HT-29 (cell line): ENCODE measurements at regions not wholly inside any gene's neighbourhood (a gene's known extent, or its start where the extent isn't known, plus 50 kb on each side); places are given as distances from the start of the nearest gene placed in this dataset.

Experiments
- DNase-seq: peaks from one replicate; pipeline ENCODE4 v3.0.0-alpha.2; 2015; ENCODE audit warnings: low spot score

DNA sequence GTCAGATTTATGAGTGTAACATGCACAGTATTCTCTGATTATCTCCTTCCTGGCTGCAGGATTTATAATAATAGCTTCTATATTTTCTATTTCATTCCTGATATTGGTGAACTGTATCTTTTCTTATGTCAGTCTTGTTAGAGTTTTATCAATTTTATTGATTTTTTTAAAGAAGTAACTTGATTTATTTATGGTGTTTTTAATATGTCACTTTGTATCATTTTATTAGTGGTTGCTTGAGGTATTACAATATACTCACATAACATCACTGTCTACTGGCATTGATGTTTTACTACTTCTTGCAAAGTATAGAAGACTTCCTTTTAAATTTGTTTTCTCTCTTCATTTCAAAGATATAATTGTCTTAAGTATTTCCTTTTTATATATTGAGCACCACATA lies 270.5 kb upstream of the GYPC start:
- DNase-seq = no peak

DNA sequence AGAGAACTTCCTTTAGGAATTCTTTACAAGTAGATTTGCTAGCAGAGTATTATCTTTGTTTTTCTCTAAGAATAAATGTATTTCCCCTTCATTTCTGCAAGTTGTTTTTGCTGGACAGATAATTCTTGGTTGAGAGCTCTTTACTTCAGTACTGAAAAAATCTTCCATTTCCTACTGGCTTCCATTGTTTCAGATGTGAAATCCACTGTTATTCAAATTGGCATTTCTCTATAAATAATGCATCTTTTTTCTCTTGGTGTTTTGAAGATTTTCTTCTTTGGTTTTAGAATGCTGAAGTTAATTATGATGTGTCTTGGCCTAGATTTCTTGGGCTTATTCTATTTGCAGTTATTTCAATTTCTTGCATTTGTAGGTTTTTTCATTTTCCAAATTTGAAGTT lies 270.0 kb upstream of the GYPC start:
- no peak for DNase-seq

DNA sequence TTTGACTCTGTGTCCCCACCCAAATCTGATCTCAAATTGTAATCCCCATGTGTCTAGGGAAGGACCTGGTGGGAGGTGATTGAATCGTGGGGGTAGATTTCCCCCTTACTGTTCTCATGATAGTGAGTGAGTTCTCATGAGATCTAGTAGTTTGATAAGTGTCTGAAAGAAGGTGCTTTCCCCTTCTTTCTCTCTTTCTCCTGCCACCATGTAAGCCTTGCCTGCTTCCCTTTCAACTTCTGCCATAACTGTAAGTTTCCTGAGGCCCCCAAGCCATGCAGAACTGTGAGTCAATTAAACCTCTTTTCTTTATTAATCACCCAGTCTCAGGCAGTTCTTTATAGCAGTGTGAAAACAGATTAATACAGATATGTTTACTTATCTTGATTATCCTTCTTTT lies 266.5 kb upstream of the GYPC start:
- no peak for DNase-seq

DNA sequence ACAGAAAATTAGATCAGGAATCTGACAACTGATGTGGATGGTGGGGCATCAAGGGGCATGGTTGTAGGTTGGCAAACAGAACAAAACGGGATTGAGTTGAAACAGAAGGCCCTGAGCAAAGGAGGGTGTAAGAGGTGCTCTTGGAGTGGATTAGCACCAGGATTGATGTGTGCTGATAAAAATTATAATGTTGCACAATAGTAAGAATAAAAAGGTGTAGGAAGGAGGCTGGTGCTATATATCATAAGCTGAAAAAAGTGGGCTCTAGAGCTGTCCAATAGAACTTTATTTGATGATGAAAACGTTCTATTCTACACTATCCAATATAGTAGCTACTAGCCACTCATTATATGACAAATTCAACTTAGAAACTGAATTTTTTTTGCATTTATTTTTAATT lies 263.1 kb upstream of the GYPC start:
- DNase-seq = no peak

DNA sequence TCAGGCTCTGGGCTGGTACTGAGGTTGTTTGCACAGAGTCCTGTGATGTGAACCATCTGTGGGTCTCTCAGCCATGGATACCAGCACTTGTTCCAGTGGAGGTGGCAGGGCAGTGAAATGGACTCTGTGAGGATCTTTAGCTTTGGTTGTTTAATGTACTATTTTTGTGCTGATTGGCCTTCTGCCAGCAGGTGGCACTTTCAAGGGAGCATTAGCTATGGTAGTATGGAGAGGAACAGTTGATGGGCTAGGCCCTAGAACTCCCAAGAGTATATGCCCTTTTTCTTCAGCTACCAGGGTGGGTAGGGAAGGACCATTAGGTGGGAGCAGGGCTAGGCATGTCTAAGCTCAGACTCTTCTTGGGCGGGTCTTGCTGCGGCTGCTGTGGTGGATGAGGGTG lies 257.0 kb upstream of the GYPC start:
- DNase-seq = peak; percentile 32

DNA sequence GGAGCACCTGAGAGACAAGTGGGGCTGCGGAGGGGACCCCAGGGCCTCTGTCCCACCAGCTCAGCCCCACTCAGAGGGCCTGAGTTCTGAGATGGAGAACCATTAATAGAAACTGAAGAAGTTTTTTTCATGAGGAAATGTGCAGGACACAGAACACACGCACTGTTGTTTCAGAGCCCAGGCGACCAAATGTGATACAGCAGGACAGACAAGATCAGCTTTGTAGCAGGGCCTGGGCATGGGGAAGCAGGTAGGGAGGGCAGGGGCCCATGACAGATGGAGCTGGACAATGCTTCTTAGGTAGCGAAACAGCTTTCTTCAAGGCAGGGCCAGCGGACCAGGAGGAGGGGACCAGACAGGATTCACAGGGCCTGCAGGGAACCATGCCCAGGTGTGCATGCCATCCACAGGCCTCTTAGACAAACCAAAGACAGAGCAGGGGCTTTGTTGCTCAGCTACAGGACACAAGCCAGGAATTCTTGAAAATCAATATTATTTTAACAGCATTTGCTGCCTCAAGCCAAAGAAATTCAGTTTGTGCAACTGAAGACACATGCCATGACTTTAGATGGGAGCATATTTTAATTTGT lies 252.8 kb upstream of the GYPC start:
- DNase-seq = no peak

DNA sequence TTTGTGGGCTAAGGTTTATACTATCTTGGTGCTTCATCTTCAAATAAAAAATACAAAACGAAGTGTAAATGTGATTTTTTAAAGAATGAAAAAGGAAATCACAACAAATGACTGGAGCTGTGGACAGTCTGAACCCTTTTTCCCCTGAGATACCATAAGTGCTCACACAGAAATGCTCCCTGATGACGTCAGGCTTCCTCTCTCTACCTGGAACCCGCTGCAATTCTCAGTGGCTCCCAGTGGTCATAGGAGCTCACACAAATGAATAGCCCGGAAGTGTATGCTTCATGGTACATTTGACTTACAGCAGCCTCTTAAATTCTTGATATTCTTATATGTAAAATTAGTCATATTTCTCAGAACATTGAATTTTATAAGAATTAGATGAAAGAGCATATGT lies 249.7 kb upstream of the GYPC start:
- DNase-seq = no peak

DNA sequence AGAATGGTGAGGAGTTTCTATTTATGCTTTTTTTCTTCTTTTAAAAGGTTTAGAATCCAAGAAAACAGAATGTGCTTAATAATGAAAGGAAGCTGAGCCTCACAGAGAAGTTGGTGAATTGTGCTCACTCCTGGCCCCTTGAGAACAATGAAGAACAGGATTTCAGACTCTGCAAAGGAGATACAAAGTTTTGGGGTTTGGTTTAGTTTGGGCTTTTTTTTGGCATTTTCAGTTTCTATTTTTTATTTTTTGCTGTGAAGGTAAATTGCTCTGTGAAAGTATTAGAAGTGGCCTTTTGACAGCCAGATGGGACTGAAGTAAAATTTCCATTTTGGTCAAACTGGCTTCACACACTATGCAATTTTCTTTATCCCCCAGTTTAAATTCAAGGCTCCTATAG lies 247.3 kb upstream of the GYPC start:
- DNase-seq = no peak

DNA sequence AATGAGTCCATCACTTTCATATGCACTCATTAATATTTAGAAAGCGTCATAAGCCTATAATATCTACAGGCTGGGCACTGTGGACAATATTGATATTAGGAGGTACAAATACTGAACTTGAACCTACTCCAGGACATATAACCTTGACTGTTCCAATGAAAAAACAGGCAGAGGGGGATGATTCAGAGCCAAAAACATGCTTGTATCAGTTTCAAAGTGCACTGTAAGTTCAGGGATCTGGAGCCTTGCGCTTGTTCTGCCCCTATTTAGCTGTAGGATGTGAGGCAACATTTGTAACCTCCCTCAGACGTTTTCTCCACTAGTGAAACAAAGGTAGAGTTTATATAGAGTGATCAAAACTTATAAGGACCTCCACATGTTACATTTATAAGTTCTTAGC lies 246.1 kb upstream of the GYPC start:
- no peak for DNase-seq

DNA sequence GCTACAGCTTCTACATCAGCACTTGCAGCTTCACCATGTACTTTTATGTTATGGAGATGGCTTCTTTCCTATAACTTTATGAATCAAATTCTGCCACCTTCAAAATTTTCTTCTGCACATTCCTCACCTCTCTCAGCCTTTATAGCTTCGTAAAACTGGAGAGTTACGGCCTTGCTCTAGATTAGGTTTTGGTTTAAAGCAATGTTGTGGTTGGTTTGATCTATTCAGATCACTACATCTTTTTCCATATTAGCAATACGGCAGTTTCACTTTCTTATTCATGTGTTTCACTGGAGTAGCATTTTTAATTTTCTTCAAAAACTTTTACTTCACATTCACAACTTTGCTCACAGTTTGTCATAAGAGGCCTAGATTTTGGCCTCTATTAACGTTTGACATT lies 242.9 kb upstream of the GYPC start:
- DNase-seq = no peak

DNA sequence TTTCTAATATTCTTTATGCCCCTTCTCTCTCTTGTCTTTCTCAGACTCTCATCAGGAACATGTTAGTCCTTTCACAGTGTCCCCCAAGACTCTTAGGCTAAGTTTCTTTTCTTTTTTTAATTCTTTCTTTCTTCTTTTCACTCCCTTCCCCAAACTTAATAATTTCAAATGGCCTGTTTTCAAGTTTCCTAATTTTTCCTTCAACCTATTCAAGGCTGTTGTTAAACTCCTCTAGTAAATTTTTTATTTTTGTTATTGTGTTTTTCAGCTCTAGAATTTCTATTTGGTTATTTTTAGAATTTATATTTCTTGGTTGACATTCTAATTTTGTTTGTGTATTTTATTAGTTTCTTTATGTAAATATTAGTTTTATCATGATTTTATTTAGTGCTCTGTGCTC lies 236.6 kb upstream of the GYPC start:
- no peak for DNase-seq

DNA sequence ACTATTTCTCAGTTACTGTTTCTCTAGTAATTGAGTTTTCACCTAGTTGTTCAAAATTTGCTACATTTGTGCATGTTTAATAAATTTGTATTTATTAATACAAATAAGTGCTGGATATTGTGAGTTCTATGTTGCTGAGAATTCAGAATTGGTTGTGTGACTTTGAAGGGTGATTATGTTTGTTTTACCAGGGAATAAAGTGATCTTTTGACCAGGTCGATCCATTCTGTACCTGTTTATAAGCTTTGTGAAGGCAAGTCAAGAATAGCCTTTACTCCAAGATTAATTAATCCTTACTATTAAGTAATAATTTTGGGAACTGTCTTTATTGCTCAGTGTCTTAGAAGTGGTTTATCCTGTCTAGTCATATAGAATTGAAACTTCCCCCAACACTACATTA lies 230.0 kb upstream of the GYPC start:
- no peak for DNase-seq

DNA sequence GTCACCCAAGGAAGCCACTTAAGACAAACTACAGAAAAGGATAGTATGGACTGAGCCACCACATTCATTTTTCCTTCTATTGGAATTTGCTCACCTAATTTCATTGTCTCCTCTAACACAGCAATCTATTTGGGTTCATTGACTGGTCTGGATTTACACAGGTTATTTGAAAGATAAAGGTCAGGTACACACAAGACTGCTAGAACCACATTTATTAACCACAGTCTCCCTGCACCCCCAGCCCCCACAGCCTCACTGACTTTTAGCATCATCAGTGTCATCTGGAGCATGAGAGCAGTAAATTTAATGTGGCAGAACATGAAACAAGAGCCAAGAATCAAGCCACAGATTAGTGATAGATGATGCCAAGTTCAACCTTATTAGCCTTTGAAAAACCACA lies 226.9 kb upstream of the GYPC start:
- no peak for DNase-seq

DNA sequence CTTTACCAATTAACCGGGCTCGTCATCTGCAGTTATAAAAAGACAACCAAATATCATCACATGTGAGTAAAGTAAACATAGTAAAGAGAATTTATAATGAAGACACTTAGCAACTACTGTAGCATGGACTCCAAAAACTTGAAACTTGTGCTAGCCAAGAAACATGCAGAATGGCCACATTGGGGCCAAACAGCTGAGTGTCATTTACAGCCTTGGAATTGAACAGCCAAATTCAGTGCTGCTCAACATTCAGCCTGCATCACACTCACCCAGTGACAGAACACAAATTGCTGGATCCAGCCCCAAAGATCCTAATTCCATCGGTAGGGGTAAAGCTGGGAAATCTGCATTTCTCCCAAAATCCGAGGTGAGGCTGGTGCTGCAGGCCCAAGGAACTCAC lies 224.8 kb upstream of the GYPC start:
- DNase-seq = no peak

DNA sequence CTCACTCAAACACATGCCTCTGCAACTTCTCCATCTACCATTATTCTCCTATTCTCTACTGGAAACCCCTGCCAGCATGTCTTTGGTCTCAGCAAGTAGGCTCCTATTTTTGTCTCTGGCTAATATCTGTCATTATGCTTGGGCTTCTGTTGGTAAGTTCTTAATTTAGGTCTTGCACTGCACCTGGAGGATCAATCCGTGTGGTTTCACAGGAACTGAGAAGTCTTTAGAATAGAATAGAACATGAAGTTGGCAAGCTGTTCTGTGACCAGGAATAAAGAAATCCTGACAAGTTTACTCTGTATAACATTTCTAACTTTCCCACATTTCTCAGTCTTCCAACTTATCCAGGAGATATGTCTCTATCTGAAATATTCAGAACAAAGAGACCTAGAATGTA lies 219.5 kb upstream of the GYPC start:
- DNase-seq = no peak

DNA sequence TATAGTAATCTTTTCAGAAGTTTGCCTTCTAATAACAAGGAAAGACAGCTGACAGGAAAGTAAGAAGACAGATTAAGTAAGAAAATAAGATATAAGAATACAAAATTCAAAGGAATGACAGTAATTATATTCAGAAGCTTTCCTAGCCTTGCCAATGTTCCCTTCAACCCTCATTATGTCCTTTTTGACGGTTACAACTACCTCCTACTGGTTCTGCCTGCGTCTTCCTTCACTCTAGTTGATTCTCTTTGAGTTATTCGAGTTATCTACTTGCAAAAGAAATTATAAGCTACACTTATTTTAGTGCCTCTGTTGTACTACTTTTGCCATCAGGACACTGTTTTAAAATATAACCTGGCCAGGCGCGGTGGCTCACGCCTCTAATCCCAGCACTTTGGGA lies 218.9 kb upstream of the GYPC start:
- DNase-seq = no peak

DNA sequence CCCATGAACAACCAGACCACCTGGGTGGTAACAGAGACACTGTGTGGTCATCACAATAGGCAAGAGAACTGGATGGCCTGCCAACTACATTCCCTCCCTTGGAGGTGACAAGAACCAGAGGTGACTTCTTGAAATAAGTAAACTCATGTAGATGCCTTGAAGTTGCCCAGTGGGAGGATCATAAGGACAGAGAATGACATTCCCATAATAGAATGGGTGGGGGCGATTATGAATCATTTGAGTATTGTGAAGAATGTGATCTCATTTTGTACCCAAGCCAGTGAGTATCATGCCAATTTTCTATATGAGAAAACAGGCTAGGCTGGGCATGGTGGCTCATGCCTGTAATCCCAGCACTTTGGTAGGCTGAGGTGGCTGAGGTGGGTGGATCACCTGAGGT lies 211.4 kb upstream of the GYPC start:
- no peak for DNase-seq

DNA sequence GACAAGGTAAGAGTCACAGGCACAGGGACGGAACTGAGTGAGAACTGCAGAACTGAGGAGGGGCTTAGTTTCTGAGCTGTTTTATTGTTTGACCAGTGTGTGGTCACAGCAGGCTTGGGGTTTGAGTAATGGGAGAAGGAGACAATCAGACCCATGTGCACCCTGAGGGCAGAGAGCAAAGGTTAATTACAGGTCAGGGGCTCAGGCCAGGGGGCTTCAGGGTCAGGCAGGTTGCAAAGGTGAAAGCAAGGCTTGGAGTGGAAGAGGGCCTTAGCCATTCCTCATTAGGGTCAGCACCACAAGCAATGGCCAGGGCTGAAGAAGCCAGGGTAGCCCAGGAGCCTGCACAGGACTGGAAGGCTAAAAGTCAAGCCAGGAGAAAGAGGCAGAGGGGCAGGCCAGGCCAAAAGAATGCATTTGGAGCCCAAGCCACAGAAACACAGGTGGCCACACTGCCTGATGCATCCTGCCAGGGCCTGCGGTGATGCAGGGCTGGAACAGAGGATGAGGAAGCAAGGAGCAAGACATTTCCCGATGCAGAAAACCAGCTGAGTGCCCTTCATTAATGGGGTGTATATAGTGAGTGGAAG lies 209.8 kb upstream of the GYPC start:
- DNase-seq = no peak

DNA sequence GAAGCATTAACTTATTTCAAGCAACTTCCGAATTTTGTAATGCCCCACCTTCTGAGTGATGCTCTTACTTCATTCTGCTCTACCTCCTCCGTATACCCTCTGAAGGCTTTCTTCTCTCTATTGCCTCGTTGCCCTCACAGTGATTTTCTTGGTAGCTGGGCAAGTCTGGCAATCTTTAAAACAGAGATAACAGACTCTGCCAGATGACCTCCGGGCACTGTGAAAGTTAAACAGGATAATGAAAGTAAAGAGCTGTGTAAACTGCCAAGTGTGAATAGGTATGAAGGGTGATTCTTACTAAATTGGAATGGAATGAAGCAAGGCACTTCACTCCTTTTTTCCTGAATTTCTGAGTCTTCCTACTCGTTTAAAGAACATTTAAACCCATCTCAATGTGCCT lies 207.3 kb upstream of the GYPC start:
- DNase-seq = no peak

DNA sequence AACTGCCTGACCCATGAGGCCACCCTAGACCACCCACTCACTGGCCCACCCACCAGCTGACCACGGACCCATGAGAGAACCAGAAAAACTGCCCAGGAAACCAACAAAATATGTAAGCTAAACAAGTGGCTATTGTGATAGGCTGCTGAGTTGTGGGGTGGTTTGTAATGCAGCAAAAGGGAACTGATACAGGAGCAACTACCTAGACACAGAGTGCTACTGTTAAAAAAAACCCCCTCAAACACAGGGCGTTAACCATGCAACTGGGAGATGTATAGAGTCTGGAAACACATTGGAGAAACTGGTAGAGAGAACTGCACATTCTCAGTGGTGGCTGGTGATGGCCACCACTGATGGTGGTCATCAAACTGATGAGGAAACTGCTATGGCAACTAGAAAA lies 206.3 kb upstream of the GYPC start:
- no peak for DNase-seq

DNA sequence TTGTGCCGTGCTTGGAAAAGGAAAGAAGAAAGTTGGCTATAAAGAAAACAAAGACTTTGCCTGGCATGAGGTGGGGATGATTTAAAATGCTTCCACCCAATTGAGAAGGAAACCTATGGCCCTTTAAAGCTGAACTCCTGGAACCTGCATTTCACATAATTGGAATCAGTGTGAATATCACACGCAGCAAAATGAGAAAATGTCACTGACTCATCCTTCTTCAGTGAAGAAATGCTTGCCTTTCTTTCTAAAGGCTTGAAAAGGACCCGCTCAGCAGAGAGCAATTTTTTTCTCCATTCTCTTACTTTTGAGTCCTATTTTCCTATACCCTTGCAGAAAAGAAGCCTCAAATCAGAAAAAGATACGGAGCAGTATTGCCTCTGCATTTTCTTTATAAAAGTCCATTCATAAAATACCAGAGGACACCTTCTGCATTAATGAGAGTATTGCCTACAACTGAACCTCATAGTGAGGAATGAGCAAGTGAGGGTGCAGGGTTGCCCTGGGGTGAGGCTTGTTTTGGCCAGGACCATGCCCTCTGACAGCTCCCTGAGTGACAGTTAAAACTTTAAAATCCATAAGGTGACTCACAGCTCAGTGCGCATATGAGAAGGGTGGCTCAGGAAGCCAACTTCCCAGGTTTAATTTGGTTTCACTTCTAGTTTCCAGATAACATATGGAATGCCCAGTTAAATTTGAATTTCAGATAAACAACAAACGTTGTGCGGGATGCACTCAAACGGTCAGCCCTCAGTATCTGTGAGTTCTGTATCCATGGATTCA lies 191.9 kb upstream of the GYPC start:
- no peak for DNase-seq

DNA sequence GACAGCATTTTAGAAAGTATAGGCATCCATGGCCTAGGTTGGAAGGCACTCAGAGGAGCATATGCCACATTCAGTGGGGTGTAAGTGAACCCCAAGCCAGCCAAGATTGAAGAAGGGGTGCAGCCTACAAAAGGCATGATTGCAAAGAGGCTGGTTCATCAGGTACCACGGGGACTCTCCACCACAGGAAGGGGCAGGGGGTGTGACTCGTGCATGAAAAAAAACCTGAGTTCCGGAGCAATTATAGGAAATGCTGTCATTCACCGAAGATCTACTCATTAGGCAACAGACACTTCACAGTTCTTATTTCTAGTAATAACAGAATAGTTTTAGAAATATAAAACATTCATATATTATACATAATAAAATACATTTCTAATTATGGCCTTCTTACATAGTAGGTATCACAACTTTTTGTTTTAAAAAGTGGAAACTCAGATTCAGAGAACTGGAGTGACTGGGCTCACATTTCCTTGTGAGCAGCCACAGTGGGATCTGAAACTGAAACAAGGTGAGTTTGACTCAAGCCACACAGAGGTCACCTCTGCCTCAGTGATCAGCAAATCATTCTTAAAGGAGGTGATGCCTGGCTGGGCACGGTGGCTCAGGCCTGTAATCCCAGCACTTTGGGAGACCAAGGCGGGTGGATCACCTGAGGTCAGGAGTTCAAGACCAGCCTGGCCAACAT lies 188.4 kb upstream of the GYPC start:
- DNase-seq = no peak

DNA sequence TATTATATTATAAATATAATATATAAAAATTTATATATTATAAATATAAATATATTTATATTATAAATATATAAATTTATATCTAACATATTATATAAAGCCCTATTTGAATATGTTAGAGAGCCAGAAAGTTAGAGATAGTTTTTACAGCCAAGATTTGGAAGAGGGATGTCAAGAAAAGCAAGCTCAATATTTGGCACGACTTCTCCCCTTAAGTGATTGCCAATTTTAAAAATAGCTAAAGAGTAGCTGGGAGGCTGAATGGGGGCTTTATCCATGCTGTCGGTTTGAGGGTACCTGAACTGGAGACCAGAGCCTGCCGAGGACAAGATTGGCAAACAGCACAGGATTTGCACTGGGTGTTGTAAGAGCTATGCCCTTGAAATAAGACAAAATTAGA lies 180.9 kb upstream of the GYPC start:
- DNase-seq = no peak
